ENCODE measurements at regions not wholly inside any gene's neighbourhood (a gene's known extent, or its start where the extent isn't known, plus 50 kb on each side); places are given as distances from the start of the nearest gene placed in this dataset.
"Not testable (repeated sequence)": the region's sequence is repeated elsewhere in the genome, so short reads cannot be mapped to it uniquely, and the experiment has no call there.

DNA sequence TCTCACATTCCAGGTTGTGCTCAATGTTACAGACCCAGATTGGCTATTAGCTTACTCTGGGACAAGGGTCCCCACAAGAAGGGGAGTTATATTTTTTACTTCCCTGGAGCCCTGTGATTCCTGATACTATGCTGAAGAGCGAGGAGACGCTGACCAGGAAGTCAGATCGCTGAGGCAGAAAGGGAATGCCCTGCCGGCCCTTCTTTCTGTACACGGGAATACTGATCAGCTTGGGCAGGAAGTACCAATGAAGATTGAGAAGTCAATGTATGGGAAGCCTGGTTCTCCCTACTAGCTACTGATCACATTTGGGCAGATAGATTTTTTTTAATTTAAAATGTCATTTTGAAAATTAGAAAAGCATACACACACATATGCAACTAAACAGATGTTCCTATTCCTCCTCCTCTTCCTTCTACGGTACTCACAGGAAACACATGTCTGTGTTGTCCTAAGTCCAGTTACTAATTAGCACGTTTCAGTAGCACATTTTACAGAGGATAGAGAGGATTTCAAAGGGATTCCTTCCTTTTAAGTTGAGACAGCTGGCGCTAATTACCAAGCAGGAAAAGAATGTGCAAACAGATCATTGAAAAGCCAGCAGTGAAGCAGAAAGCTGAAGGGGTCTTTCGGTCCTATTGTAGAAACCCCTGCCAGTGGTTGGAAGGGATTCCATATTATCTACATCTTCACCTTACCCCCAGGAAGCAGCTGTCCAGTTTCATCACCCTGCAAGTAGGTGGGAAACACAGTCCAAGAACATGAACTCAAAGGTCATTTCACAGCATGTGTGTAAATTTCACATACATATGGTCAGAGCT is 292.4 kb downstream of the DUSP6 start:
- DNase-seq (ENCODE audit: low read depth), result no peak

DNA sequence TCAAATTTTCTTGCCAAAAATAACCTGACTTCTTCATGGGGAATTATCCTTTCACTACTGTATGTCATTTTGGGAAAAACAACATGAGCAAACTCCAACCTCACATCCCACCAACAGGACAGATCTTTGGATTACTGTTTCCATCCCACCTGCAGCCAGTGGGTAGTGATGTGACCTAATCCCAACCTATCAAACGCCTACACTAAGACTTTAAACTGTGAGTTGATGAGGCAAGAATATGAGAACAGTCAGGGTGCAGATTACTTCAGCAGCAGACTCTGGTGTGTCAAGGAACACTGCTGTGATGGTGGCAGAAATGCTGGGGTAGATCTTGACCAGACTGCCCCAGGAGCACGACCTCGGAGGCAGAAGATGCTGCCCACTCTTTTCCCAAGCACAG is 293.2 kb downstream of the DUSP6 start:
- DNase-seq (ENCODE audit: low read depth), result no peak

GRCh38 chr12:89058402-89058801 is 293.9 kb downstream of the DUSP6 start:
- DNase-seq (ENCODE audit: low read depth), result no peak

GRCh38 chr12:89053817-89054216 is 298.5 kb downstream of the DUSP6 start:
- not testable (repeated sequence) for DNase-seq (ENCODE audit: low read depth)

DNA sequence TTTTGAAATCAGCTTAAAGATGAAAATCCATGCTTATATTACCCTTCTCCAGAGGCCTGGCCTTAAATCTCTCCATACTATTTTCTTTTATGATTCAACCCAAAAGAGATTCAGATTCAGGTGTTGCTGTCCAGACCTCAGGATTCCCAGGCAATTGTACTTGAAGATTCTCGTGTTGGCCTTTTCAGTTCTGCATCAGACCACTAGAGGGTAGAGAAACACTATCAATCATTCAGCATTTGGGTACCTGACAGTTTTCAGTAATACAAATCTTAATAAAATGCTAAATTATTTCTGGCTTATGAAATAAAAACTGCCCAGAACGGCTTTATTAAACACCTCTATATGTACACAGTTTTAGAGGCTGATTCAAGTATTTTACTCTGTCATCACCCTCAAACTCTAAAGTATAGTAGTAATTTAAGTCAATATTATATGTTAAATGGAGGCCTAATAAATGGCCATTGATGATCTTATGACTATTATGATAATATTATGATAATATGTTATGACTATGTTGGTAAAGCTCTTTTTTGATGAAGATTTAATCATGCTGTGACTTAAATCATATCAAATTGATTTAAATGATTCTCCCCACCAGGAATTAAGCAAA is 301.1 kb downstream of the DUSP6 start:
- no peak for DNase-seq (ENCODE audit: low read depth)

- DNase-seq (ENCODE audit: low read depth), result no peak
These were observed 304.4 kb downstream of the DUSP6 start for GRCh38 chr12:89047856-89048418.

GRCh38 chr12:89041078-89041477 is 311.2 kb downstream of the DUSP6 start:
- no peak for DNase-seq (ENCODE audit: low read depth)

GRCh38 chr12:89040146-89040964 is 311.9 kb downstream of the DUSP6 start:
- DNase-seq (ENCODE audit: low read depth), result peak; percentile 32

GRCh38 chr12:89038831-89039512 is 313.3 kb downstream of the DUSP6 start:
- DNase-seq (ENCODE audit: low read depth), result no peak

- DNase-seq (ENCODE audit: low read depth), result no peak
These were observed 319.2 kb downstream of the DUSP6 start for GRCh38 chr12:89033062-89033461.

- no peak for DNase-seq (ENCODE audit: low read depth)
These were observed 322.3 kb downstream of the DUSP6 start for GRCh38 chr12:89029961-89030360.

GRCh38 chr12:89024580-89024979 is 327.7 kb downstream of the DUSP6 start:
- DNase-seq (ENCODE audit: low read depth), result no peak

GRCh38 chr12:89023936-89024335 is 328.4 kb downstream of the DUSP6 start:
- no peak for DNase-seq (ENCODE audit: low read depth)

- no peak for DNase-seq (ENCODE audit: low read depth)
These were observed 331.6 kb downstream of the DUSP6 start for GRCh38 chr12:89020689-89021088.

GRCh38 chr12:89020121-89020480 is 332.2 kb downstream of the DUSP6 start:
- DNase-seq (ENCODE audit: low read depth), result no peak

DNA sequence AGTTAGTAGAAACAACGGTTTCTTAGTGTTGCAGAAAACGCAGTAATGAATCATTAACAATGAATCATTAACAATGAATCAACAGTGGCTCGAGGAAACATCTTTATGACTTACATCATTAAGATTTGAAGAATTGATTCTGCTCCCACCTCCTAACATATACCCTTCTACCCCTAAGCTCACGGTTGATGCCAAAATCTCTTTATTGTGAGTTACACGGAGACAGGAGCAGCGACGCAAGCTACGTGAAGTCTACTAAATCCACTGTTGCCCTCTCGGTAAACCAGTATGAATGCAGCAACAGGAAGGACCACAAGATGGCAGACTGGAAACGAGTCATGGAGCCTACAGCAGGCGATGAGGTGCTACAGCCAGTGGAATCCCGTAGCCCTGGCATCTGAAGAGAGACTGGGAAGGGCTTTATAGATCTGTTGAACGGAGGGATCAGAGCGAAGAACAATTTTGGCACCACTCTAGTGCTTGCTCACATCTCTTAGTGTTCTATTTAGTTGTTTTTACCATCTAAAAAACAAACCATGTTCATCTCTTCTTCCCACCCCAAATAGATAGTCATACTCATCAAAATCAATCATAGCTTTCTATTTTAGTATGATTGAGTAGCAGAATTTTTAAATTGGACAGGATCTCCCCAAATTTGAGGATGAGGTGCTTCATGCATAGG is 332.7 kb downstream of the DUSP6 start:
- peak; percentile 55 for DNase-seq (ENCODE audit: low read depth)

DNA sequence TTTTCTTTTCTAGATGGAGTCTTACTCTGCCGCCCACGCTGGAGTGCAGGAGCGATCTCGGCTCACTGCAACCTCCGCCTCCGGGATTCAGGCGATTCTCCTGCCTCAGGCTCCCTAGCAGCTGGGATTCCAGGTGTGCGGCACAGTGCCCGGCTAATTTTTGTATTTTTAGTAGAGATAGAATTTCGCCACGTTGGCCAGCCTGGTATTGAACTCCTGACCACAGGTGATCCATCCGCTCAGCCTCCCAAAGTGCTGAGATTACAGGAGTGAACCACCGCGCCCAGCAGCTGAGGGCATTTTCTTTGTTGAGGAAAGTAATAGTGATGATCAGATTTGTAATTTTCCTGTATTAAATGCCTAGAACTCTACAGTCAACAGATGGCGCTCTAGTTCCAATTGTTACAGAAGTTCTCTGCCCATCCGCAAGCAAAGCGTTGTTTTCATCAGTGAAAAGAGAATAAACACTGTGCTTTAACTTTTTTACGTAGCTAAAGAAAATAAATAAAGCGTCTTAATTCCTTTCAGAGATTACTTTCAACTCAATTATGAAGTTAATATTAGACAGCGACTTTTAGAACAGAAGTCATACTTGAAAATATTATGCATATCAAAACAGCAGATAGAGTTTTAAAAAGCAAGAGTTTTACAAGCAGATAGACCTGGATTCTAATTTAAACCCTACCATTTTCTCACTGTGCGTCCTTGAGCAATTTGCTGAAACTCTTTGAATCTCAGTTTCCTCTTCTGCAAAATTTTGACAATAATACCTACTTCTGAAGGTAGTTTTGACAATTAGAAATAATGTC is 335.1 kb downstream of the DUSP6 start:
- peak; percentile 15 for DNase-seq (ENCODE audit: low read depth)

DNA sequence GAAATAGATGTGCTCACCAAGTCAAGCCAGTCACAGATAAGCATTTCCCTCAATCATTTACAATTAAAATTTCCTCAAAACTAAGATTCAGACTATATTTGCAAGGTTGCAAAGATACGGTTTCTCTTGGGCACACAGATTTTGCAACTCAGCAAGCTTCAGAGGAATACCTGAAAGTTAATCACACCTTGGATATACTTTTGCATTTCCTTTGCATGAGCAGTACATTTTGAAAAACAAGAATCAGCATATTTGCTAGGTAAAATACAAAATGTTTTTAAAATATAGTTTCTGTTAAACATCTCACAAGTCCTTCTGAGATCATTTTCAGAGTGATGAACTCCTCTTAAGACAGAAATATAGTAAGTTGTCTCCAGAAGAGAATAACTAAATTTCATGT is 336.9 kb downstream of the DUSP6 start:
- no peak for DNase-seq (ENCODE audit: low read depth)

GRCh38 chr12:88998421-88998820 is 353.9 kb downstream of the DUSP6 start:
- no peak for DNase-seq (ENCODE audit: low read depth)

DNA sequence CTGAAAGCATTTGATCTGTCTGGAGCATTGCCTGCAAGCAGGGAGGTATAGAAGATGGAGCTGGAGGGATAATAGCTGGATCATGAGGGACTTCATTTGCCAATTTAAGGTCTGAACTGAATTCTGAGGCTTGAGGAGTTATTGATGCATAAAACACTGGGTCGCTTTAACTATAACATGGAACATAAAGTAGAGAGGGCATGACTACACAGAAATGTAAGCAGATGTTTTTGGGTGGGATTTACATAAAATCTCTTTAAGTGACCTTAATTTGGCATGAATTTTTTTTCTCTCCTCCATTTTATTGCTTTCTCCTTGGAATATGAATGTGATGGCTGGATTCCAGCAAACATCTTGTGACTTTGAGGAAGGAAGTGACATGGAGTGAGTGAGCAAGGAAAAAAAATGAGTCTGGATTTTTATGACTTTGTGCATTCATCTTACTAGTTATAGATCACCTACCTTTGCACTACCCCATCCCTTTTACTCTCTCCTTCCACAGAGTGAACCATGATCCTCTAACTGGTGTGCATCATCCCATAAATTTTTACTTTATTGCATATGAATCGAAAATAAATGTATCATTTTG is 356.0 kb downstream of the DUSP6 start:
- DNase-seq (ENCODE audit: low read depth), result no peak

Data from stimulated activated CD8-positive, alpha-beta memory T cell treated with anti-CD3 and anti-CD28 coated beads, Interleukin-12 subunit alpha, Interleukin-12 subunit beta, amount 100 ng/mL, for 1 hour (primary cell).